MM.1S (cell line): ENCODE measurements at regions not wholly inside any gene's neighbourhood (a gene's known extent, or its start where the extent isn't known, plus 50 kb on each side); places are given as distances from the start of the nearest gene placed in this dataset.

Experiments used
- EZH2 ChIP-seq: fragments of 300-600 bp; sonication (generic); optimal IDR thresholded peaks from 2 replicates; pipeline ENCODE3; 2017; ENCODE audit warnings: low read depth, mild to moderate bottlenecking, antibody characterized with exemption, low read length, mixed read lengths
- EZH2phosphoT487 ChIP-seq: fragments of 300-600 bp; sonication (generic); IDR thresholded peaks from 2 replicates; pipeline ENCODE4 v1.6.1; 2018; ENCODE audit warnings: antibody characterized with exemption, low read length
- TF ChIP-seq, protein P1 (sequence below): fragments of 300-600 bp; sonication (generic); IDR thresholded peaks from 2 replicates; pipeline ENCODE4 v1.5.1; 2016; ENCODE audit warnings: antibody characterized with exemption, low read length, mixed read lengths

DNA sequence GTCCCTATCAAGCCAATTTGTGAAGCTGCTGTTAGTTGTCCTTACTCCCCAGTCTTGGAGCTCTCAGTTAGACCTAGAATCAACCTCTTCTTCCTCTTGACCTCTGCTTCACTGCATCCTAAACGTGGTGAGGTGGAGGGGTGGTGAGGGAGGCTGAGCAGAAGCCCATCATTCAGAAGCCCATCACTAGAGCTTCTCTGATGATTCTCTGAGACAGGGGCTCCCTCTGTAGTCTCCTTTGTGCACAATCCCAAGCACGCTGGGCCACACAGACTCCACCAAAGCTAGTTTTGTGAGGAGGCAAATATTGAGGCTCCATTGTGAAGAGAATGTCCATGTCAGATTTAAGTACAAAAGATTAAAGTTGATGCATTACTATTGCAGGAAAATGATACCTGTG lies 163.8 kb upstream of the PRSS1 start:
- TF ChIP-seq, protein P1, sequence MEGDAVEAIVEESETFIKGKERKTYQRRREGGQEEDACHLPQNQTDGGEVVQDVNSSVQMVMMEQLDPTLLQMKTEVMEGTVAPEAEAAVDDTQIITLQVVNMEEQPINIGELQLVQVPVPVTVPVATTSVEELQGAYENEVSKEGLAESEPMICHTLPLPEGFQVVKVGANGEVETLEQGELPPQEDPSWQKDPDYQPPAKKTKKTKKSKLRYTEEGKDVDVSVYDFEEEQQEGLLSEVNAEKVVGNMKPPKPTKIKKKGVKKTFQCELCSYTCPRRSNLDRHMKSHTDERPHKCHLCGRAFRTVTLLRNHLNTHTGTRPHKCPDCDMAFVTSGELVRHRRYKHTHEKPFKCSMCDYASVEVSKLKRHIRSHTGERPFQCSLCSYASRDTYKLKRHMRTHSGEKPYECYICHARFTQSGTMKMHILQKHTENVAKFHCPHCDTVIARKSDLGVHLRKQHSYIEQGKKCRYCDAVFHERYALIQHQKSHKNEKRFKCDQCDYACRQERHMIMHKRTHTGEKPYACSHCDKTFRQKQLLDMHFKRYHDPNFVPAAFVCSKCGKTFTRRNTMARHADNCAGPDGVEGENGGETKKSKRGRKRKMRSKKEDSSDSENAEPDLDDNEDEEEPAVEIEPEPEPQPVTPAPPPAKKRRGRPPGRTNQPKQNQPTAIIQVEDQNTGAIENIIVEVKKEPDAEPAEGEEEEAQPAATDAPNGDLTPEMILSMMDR: no peak
- TF ChIP-seq EZH2 (no peak), EZH2phosphoT487 (no peak)
